HG03469 (cell line): ENCODE measurements at regions not wholly inside any gene's neighbourhood (a gene's known extent, or its start where the extent isn't known, plus 50 kb on each side); places are given as distances from the start of the nearest gene placed in this dataset.
A peak's percentile ranks its signal among the peaks of the same experiment; 100 is the strongest.
"Not testable (repeated sequence)": the region's sequence is repeated elsewhere in the genome, so short reads cannot be mapped to it uniquely, and the experiment has no call there.

Experiments used
- ATAC-seq: cut with Tn5 transposase; IDR thresholded peaks from one replicate; pipeline ENCODE4 v1.9.1; 2021; ENCODE audit warnings: mild to moderate bottlenecking, moderate library complexity, moderate number of reproducible peaks; ENCODE audit not compliant: unreplicated experiment

DNA sequence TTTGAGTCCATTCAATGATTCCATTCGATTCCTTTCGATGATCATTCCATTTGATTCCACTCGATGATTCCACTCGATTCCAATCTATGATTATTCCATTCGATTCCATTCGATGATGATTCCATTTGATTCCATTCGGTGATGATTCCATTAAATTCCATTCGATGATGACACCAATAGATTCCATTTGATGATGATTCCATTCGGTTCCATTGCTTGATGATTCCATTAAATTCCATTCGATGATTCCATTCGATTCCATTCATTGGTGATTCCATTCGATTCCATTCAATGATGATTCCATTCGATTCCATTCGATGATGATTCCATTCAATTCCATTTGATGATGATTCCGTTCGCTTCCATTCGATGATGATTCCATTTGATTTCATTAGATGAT lies 1104.1 kb downstream of the RPIA start:
- ATAC-seq, result not testable (repeated sequence)

DNA sequence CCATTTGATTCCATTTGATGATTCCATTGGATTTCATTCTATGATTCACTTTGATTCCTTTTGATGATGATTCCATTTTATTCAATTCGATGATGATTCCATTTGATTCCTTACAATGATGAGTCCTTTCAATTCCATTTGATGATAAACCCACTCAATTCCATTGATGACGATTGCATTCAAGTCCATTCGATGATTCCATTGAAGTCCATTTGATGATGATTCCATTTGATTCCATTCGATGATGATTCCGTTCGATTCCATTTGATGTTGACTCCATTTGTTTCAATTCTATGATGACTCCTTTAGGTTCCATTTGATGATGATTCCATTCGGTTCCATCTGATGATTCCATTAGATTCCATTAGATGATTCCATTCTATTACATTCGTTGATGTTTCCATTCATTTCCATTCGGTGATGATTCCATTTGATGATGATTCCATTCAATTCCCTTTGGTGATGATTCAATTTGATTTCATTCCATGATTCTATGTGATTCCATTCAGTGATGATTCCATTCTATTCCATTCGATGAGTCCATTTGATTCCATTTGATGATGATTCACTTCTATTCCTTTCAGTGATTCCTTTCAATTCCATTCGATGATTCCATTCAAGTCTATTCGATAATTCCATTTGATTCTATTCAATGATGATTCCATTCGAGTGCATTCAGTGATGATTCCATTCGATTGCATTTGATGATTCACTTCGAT lies 1106.0 kb downstream of the RPIA start:
- no peak for ATAC-seq

DNA sequence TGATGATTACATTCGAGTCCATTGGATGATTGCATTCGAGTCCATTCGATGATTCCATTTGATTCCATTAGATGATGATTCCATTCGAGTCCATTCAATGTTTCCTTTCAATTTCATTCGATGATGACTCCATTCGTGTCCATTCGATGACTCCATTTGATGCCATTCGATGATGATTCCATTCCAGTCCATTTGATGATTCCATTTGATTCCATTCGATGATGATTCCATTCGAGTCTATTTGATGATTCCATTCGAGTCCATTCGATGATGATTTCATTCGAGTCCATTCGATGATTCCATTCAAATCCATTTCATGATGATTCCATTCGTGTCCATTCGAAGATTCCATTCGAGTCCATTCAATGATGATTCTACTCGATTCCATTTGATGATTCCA lies 1109.7 kb downstream of the RPIA start:
- ATAC-seq, result not testable (repeated sequence)

DNA sequence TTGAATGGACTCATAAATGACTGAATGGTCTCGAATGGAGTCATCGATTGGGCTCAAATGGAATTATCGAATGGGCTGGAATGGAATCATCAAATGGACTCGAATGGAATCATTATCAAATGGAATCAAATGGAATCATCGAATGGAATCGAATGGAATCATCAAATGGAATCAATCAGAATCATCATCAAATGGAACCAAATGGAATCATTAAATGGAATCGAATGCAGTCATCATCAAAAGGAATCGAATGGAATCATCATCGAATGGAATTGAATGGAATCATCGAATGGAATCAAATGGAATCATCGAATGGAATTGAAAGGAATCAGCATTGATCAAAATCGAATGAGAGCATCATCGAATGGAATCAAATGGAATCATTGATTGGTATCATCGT lies 1114.9 kb downstream of the RPIA start:
- ATAC-seq, result not testable (repeated sequence)

DNA sequence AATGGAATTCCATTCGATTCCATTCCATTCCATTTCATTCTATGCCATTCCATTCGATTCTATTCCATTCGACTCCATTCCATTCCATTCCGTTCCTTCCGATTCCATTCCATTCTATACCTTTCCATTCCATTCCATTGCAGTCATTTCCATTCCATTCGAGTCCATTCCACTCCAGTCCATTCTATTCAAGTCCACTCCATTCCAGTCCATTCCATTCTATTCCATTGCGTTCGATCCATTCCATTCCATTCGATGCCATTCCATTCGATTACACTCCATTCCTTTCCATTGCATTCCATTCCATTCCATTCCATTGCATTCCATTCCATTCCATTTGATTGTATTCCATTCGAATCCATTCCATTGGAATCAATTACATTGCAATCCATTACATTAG lies 1119.8 kb downstream of the RPIA start:
- no peak for ATAC-seq

DNA sequence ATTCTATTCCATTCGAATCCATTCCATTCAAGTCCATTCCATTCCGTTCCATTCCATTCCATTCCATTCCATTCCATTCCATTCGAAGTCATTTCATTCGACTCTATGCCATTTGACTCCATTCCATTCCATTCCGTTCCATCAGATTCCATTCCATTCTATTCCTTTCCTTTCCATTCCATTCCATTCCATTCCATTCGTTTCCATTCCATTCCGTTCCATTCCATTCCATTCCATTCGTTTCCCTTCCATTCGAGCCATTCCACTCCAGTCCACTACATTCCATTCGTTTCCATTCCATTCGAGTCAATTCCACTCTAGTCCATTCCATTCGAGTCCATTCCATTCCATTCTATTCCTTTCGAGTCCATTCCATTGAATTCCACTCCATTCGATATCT lies 1120.4 kb downstream of the RPIA start:
- not testable (repeated sequence) for ATAC-seq

DNA sequence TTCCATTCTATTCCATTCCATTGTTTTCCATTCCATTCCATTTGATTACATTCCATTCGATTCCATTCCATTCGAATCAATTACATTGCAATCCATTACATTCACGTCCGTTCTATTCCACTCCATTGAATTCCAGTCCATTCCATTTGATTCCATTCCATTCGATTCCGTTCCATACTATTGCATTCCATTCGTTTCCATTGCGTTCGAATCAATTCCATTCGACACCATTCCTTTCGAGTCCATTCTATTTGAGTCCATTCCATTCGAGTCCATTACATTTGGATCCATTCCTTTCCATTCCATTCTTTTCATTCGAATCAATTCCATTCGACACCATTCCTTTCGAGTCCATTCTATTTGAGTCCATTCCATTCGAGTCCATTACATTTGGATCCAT lies 1122.9 kb downstream of the RPIA start:
- not testable (repeated sequence) for ATAC-seq

DNA sequence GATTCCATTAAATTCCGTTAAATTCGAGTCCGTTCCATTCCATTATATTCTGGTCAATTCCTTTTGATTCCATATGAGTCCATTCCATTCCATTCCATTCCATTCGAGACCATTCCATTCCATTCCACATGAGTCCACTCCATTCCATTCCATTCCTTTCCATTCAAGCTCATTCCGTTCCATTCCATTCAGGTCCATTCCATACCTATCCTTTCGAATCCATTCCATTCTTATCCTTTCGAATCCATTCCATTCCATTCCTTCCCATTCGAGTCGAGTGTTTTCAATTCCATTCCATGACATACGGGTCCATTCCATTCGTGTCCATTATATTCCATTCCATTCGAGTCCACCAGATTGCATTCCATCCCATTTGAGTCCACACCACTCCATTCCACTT lies 1127.4 kb downstream of the RPIA start:
- ATAC-seq, result no peak

DNA sequence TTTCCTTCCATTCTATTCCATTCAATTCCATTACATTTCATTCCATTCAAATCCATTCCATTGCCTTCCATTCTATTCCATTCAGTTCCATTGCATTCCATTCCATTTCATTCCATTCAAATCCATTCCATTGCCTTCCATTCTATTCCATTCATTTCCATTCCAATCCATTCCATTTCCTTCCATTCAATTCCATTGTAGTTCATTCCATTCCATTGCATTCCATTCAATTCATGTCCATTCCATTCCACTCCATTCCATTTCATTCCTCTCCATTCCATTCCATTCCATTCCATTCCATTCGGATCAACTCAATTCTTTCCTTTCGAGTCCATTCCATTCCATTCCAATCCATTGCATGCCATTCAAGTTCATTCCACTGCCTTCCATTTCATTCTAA lies 1128.3 kb downstream of the RPIA start:
- no peak for ATAC-seq

DNA sequence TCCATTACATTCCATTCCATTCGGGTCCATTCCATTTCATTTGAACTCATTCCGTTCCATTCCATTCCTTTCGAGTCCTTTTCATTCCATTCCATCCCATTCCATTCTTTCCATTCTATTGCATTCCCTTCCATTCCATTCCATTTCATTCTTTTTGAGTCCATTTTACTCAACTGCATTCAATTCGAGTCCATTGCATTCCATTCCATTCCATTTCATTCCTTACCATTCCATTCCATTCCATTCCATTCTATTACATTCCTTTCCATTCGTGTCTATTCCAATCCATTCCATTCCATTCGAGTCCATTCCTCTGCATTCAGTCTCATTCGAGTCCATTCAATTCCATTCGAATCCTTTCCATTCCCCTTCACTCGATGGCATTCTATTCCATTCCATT lies 1128.8 kb downstream of the RPIA start:
- ATAC-seq, result no peak

DNA sequence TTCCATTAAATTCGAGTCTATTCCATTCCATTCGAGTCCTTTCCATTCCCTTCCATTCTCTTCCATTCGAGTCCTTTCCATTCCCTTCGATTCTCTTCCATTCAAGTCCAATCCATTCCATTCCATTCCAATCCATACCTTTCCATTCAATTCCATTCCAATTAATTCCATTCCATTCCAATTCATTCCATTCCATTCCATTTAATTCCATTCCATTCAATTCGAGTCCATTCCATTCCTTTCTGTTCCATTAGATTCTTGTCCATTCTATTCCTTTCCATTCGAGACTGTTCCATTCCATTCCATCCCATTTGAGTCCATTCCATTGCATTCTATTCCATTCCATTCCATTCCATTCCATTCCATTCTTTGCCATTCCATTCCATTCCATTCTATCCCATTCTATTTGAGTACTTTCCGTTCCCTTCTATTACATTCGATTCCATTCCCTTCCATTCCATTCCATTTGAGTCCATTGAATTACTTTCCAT lies 1130.0 kb downstream of the RPIA start:
- ATAC-seq, result no peak

DNA sequence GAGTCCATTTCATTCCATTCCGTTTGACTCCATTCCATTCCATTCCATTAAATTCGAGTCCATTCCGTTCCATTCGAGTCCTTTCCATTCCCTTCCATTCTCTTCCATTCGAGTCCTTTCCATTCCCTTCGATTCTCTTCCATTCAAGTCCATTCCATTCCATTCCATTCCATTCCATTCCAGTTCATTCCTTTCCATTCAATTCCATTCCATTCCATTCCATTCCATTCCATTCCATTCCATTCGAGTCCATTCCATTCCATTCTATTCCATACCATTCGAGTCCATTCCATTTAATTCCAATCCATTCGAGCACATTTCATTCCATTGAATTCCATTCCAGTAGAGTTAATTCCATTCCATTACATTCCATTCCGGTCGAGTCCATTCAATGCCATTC lies 1130.9 kb downstream of the RPIA start:
- ATAC-seq, result not testable (repeated sequence)

DNA sequence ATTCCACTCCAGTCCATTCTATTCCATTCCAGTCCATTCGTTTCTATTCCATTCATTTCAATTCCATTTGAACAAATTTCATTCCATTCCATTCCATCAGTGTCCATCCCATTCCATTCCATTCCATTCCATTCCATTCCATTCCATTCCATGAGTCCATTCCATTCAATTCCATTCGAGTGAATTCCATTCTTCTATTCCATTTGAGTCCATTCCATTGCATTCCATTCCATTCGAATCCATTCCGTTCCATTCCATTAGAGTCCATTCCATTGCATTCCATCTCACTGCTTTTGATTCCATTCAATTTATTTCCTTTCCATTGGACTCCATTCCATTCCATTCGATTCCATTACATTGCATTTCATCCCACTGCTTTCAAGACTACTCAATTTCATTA lies 1132.1 kb downstream of the RPIA start:
- ATAC-seq, result no peak

DNA sequence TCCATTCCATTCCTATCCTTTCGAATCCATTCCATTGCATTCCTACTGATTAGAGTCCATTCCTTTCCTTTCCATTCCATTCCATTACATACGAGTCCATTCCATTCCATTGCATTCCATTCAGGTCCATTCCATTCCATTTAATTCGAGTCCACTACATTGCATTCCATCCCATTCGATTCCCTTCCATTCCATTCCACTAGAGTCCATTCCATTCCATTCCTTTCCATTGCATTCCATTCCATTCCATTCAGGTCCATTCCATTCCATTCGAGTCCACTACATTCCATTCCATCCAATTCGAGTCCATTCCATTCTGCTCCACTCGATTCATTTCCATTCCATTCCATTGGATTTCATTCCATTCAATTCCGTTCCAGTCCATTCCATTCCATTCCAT lies 1133.6 kb downstream of the RPIA start:
- ATAC-seq, result no peak

DNA sequence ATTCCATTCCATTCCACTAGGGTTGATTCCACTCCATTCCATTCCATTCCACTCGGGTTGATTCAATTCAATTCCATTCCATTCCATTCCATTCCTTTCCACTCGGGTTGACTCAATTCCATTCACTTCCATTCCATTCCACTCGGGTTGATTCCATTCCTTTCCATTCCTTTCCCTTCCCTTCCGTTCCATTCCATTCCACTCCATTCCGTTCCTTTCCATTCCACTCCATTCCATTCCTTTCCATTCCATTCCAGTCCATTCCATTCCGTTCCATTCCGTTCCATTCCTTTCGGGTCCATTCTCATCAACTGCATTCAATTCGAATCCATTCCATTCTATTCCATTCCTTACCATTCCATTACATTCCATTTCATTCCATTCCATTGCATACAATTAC lies 1135.3 kb downstream of the RPIA start:
- not testable (repeated sequence) for ATAC-seq

DNA sequence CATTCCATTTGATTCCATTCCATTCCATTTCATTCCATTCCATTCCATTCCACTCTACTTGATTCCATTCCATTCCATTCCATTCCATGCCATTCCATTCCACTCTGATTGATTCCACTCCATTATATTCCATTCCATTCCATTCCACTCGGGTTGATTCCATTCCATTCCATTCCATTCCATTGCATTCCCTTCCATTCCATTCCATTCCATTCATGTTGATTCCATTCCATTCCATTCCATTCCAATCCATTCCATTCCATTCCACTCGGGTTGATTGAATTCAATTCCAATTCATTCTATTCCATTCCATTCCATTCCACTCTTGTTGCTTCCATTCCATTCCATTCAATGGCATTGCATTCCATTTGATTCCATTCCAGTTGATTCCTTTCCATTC lies 1136.4 kb downstream of the RPIA start:
- not testable (repeated sequence) for ATAC-seq

DNA sequence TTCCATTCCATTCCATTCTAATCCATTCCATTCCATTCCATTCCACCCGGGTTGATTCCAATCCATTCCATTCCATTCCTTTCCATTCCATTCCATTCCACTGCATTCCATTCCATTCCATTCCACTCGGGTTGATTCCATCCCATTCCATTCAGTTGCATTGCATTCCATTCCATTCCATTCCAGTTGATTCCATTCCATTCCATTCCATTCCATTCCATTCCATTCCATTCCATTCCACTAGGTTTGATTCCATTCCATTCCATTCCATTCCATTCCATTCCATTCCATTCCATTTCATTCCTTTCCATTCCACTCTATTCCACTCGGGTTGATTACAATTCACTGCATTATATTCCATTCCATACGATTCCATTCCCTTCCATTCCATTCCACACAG lies 1136.9 kb downstream of the RPIA start:
- not testable (repeated sequence) for ATAC-seq

DNA sequence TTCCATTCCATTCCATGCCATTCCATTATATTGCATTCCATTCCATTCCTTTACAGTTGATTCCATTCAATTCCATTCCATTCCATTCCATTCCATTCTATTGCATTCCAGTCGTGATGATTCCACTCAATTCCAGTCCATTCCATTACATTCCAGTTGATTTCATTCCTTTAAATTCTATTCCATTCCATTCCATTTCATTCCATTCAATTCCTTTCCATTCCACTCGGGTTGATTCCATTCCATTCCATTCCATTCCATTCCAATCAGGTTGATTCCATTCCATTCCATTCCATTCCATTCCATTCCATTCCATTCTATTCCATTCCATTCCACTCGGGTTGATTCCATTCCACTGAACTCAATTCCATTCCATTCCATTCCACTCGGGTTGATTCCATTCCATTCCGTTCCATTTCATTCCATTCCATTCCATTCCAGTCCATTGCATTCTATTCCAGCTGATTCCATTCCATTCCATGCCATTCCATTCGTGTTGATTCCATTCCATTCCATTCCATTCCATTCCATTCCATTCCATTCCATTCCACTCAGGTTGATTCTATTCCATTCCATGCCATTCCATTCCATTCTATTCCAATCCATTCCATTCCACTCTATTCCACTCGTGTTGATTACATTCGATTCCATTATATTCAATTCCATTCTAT lies 1137.6 kb downstream of the RPIA start:
- not testable (repeated sequence) for ATAC-seq

DNA sequence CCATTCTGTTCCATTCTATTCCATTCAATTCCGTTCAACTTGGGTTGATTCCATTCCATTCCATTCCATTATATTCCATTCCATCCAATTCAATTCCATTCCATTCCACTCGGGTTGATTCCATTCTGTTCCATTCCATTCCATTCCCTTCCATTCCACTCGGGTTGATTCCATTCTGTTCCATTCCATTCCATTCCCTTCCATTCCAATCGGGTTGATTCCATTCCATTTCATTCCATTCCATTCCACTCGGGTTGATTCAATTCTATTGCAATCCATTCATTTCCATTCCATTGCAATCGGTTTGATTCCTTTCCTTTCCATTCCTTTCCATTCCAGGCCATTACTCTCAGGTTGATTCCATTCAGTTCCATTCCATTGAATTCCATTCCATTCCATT lies 1138.4 kb downstream of the RPIA start:
- no peak for ATAC-seq

DNA sequence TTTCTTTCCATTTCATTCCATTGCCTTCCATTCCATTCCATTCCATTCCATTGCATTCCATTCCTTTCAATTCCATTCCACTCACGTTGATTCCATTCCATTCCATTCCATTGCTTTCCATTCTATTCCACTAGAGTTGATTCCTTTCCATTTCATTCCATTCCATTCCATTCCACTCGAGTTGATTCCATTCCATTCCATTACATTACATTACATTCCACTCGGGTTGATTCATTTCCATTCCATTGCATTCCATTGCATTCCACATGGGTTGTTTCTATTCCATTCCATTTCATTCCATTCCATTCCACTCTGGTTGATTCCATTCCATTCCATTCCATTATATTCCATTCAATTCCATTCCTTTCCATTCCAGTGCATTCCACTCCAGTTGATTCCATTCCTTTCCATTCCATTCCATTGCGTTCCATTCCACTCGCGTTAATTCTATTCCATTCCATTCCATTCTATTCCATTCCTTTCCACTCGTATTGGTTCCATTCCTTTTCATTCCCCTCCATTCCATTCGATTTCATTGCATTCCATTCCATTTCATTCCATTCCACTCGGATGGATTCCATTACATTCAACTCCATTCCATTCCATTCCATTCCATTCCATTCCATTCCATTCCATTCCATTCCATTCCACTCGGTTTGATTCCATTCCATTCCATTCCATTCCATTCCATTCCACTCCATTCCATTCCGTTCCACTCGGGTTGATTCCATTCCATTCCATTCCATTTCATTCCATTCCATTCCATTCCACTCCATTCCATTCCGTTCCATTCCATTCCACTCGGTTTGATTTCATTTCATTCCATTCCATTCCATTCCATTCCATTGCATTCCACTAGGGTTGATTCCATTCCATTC lies 1139.1 kb downstream of the RPIA start:
- peak; percentile 34 for ATAC-seq
